ENCODE measurements at regions not wholly inside any gene's neighbourhood (a gene's known extent, or its start where the extent isn't known, plus 50 kb on each side); places are given as distances from the start of the nearest gene placed in this dataset.

DNA sequence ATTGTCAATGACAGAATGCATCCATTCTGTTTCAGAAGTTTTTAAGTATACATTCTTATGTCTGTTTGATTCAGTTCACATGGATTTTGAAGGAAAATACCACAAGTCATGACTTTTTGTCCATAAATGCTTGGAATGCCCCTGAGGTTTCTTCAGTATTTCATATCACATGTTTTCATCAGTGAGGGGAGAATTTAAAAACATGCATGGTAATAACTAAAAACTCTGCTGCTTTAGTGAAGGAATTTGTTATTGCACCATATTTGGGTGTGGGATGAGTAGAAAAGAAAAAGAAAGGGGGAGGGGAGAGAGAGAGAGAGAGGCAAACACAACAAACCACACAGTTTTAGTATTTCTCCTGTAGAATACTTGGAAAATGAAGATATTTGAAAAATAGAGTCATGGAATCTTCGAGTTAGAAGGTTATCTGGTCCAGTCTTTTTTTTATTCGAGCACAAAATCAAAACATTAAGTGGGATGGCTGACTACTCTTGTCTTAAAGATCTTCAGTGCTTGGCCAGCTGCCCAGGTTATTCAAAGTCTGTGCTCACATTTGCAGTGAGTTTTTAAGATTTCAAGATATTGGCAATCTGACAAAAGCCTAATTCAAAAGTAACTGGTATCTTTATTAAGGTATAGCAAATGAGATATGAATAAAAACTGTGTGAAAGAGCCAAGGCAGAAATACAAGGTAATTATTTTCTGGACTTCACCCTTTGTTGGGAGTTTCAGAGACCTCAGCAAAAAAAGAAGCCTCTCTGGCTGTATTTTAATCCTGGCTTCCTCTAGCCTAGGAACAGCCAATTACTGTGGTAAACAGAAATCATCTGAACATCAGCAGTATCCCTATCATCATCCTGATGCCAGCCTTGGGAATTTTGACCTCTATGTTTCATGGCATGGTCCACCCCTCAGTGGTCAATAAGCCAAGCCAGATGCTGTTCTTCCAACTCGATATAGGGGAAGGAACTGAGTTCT lies 687.9 kb upstream of the CITED2 start:
- DNase-seq (ENCODE audit: low spot score) = no peak

GRCh38 chr6:140061110-140062042 lies 686.9 kb upstream of the CITED2 start:
- no peak for DNase-seq (ENCODE audit: low spot score)

DNA sequence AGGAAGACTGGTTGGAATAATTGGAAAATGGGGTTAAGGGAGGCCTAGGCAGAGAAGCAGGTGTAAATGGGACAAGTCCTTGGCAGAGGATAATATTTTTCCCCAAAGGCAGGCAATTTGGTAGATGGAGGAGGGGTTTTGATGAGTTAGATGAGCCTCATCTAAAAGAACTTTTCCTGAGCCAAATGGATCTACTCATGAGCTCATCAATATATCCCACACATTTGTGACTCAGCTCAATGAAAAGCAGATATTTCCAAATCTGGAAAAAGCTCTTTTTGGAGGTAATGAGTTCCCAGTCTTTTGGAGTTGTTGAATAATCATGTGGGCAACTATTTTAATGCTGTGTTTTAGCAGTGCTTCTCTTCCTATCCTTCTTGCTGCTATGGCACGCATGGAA lies 685.5 kb upstream of the CITED2 start:
- DNase-seq (ENCODE audit: low spot score) = no peak

DNA sequence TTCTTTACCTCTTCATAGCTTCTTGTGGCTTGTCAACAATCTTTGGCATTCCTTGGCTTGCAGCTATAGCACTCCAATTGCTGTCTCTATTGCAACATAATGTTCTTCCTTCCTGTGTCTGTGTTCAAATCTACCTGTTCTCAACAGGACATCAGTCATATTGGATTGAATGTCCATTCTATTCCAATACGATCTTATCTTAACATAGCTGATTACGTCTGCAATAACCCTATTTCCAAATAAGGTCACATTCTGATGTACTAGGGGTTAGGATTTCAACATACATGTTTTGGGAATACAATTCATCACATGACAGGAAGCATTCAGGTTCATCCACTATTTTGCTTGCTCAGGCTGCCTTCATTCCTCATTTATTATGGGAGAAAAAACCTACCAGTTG lies 684.4 kb upstream of the CITED2 start:
- no peak for DNase-seq (ENCODE audit: low spot score)

GRCh38 chr6:140052736-140053729 lies 678.6 kb upstream of the CITED2 start:
- DNase-seq (ENCODE audit: low spot score) = no peak

GRCh38 chr6:140051521-140052512 lies 677.4 kb upstream of the CITED2 start:
- no peak for DNase-seq (ENCODE audit: low spot score)

DNA sequence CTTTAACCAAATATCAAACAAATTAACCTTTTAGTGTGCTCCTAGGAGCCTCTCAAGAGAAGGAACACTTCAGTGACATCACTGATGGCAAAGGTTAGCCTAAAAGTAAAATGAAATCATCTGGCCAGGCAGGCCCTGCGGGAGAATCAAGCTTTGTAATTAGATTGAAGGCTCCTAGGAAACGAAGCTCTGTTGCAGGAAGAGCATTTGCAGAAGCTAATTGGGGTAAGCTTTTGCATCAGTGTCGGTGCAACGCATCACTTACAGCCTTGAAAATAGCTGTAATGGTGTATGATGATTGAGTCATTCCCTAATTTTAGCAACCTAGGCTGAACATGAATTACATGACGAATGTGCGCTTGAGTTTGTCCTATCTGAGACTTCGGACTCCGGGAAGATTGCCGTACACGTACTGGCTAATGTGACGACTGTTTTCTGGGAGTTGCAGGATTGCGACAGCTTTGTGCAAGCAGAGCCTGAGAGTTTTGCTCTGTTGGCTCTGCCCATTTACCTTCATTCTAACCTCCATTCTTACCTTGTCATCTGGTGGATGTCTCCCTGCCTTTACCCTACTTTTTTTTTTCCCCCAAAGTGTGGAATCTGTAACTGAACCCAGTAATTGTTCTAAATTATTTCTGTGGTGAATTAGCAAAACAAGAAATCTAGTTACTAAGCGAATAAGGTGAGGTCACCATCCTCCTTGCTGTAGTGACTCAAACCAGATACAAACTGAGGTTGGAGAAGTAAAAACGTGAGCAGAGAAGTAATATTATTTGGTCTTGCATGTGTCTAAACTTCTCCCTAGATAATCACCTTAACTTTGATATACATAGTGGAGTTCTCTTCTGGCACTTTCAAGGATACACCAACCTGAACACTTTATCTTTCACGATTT lies 675.9 kb upstream of the CITED2 start:
- no peak for DNase-seq (ENCODE audit: low spot score)

DNA sequence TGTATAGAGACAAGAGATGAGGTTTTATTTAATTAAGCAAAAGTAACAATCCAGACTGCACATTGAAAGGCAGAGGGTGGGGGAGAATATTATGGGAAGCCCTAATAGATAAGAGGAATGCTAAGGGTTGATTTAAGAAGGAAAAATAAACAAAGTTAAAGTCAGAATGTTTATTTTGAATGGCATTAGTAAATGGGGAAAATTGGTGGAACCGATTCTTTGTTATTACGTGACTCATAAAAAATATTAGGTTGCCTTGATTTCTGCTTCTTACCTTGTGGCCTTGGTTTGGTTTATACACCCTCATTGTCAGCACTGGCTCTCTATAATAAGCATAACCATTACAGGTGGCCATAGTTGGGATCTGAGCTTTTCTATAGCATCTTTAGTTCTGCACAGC lies 674.8 kb upstream of the CITED2 start:
- DNase-seq (ENCODE audit: low spot score) = no peak

- DNase-seq (ENCODE audit: low spot score) = no peak
Measured at GRCh38 chr6:140048202-140048790, 673.8 kb upstream of the CITED2 start.

- no peak for DNase-seq (ENCODE audit: low spot score)
Measured at GRCh38 chr6:140047321-140047720, 672.9 kb upstream of the CITED2 start.

DNA sequence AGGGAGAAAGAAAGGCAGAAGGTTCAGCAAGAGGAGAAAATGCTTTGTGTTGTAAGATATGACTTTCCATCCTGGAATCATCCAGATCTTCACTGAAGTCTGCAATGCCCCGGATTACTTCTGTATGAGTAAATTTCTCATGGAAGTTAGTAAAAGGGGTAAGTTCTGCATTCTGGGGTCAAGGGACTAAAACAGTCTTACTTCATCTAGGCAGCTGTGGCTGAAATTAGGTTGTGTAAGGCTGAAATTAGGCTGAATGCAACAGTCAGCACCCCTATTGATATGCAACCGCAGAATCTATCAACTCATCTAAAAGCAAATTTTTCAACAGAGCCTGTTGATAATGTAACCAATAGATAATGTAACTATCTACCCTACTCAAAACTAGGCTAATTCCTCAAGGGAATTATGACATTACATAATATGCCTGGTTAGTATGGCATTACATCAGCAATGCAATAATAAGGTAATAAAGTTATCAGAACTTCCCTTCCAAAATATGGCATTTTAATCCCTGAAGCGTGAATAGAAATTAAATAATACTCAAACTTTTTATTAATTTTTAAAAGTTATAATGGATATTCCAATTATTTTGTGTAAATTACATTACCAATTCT lies 671.7 kb upstream of the CITED2 start:
- DNase-seq (ENCODE audit: low spot score) = no peak

- no peak for DNase-seq (ENCODE audit: low spot score)
Measured at GRCh38 chr6:140045116-140045515, 670.7 kb upstream of the CITED2 start.

DNA sequence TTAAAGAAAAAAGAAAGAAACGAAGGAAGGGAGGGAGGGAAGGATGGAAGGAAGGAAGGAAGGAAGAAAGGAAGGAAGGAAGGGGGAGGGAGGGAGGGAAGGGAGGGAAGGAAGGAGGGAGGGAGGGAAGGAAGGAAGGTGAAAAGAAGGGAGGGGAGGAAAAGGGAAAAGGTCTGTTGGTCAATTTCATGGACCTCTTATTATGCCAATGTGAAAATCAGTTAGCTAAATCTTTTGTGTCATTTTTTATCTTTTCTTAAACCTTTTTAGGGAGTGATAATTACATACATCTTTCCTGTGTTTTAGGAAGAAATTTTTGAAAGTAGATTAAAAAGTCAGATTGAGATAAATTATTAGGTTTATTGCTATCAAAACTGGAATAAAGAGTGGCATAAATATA lies 670.2 kb upstream of the CITED2 start:
- DNase-seq (ENCODE audit: low spot score) = no peak

- no peak for DNase-seq (ENCODE audit: low spot score)
Measured at GRCh38 chr6:140043762-140044378, 669.4 kb upstream of the CITED2 start.

DNA sequence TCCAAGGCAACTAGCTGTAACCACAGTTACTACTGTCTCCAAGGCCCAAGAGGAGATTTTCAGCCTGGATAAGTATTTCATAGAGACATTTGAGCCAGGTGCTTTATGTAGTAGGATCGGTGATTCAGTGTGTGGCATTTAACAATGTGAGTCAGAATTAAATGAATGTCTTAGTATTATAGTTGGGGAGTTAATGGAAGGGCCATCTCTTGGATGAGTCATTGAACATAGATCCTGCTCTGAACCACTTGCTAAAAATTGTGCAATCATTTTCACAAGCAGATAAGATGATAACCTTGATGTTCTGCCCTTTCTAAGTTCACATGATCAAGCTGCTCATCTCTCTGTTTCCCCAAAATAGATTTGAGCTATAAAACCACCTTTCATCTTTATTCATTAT lies 668.9 kb upstream of the CITED2 start:
- DNase-seq (ENCODE audit: low spot score) = no peak

- no peak for DNase-seq (ENCODE audit: low spot score)
Measured at GRCh38 chr6:140041571-140042332, 667.3 kb upstream of the CITED2 start.

DNA sequence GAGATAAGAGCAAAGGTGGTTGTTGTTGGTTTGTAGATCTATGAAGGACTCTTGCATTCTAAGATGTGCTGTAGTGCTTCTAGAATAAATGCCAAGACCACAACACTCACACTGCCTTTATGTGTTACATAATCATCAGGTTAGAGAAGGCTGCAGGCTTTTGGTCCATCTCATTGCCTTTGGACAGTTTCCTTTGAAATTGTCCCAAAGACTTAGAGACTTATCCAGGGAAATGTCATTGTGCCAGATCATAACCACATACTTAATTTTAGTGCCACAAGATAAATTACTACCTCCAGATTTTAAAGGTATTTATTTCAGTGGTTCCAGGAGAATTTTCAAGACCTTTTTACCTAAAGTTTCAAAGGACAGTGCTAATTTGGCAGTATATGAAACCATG lies 666.6 kb upstream of the CITED2 start:
- DNase-seq (ENCODE audit: low spot score) = no peak
